Activated T-helper 1 cell treated with anti-CD3 and anti-CD28 coated beads, Interleukin-12 subunit alpha, Interleukin-12 subunit beta, Interleukin-2, Interleukin-4 antibody, amounts not matched to agents 30 ng/mL and 10 ng/mL and 1 ng/mL, durations not matched to agents 14 hours and 24 hours and 36 hours (primary cell): ENCODE measurements at regions not wholly inside any gene's neighbourhood (a gene's known extent, or its start where the extent isn't known, plus 50 kb on each side); places are given as distances from the start of the nearest gene placed in this dataset.

Source experiments
- DNase-seq: peaks from one replicate; pipeline ENCODE4 v3.0.0; 2021; ENCODE audit warnings: low spot score
- H3K27ac Mint-ChIP-seq: one replicate; pipeline ENCODE4 v1.8.0; 2021; ENCODE audit warnings: mild to moderate bottlenecking, mixed read lengths
- H3K27me3 Mint-ChIP-seq: one replicate; pipeline ENCODE4 v1.8.0; 2022; ENCODE audit warnings: mild to moderate bottlenecking, moderate library complexity, mixed read lengths; ENCODE audit not compliant: insufficient read depth
- H3K36me3 Mint-ChIP-seq: one replicate; pipeline ENCODE4 v1.8.0; 2021; ENCODE audit warnings: low read depth, mixed read lengths
- H3K4me1 Mint-ChIP-seq: one replicate; pipeline ENCODE4 v1.8.0; 2021; ENCODE audit warnings: low read depth, mixed read lengths
- H3K4me3 Mint-ChIP-seq: one replicate; pipeline ENCODE4 v1.8.0; 2021; ENCODE audit warnings: mild to moderate bottlenecking, moderate library complexity, mixed read lengths
- H3K9me3 Mint-ChIP-seq: one replicate; pipeline ENCODE4 v1.8.0; 2021; ENCODE audit warnings: mixed read lengths
- intact Hi-C: fragments of 100-400 bp; cut with micrococcal nuclease; formaldehyde crosslinking; loops from one replicate; pipeline ENCODE4 v1.15.1; 2024

DNA sequence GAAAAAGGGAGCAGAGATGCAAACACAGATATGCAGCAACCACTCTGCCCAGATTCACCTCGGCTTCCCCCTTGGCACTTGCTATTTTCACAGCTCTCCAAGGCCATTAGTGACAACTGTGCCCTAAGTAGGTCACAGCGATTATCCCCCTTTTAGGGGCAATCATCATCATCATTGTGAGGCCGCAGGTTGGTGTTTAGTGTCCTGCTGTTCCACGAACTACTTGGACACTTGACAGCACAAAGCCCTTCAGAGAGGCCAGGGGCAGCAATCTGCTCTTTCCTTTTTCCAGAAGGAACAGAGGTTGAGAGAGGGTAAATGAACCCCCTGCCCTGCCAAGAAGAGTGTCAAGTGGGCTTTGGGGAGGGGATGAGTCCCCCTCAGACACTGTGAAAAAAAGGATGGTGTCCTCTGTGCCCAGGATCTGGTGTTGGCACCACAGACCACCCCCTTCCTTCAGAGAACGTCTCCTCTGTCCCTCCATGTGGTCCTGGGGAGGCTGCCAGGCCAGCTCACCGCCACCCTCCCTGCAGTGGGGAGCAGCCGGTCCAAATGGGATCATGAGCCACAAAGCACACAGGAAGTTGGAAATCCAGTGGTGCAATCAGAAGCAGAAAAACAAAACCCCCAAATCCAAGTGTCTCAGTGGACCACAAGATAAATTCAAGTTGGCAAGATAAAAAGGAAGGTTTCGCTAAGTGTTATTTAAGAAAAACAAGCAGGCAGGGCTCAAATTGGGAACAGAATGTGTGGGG is 78.4 kb upstream of the MED9 start:
- peaks cover 4% of the 10 kb centered on the region for H3K27me3 Mint-ChIP-seq
- H3K36me3 Mint-ChIP-seq, result no peaks in the 10 kb centered on the region
- intact Hi-C loops, result no loop called here
- no peak overlapping the region for H3K4me3 Mint-ChIP-seq
- DNase-seq, result no peak
- no peak overlapping the region for H3K27ac Mint-ChIP-seq
- no peaks in the 10 kb centered on the region for H3K4me1 Mint-ChIP-seq
- H3K9me3 Mint-ChIP-seq, result no peaks in the 10 kb centered on the region

DNA sequence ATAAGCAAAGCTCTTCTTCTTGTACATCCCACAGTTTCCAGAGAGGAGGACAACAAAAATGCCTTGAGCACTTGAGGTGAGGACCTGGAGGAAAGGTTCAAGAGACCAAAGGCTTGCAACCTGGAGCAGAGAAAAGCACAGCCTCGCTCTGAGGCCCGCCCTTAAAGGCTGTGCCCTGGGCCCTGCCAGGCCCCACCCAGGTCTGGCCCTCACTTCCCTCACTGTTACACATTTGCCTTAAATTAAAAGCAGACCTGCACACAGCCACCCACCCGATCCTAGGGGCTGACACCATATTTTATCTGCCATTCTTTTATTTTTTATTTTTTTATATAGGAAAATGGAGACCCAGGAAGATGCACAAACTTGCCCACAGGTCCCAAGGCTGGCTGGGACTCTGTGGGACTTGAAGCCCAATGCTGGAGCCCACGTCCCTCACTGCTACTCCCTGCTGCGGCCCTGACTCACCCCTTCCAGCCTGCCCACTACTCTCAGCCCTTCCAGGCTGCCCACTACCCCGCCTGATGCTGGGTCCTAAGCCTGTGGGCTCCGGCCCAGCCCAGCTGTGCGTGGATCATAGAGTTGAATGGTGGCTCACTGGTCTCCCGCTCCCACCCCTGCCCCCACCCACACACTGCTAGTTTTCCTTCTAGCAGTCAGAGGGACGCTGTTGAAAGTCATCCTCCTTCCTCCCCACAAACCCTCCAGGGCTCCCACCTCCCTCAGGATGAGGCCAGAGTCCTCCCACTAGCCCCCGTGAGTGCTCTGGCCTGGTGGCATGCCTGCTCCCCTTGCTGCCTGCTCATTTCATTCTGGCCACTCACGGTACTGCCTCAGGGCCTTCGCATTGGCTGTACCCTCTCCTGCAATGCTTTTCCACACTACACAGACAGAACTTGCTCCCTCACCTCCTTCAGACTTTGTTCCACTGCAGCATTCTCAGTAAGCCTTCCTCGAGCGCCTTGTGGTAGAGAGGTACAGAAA is 77.6 kb upstream of the MED9 start:
- no peak overlapping the region for H3K27ac Mint-ChIP-seq

DNA sequence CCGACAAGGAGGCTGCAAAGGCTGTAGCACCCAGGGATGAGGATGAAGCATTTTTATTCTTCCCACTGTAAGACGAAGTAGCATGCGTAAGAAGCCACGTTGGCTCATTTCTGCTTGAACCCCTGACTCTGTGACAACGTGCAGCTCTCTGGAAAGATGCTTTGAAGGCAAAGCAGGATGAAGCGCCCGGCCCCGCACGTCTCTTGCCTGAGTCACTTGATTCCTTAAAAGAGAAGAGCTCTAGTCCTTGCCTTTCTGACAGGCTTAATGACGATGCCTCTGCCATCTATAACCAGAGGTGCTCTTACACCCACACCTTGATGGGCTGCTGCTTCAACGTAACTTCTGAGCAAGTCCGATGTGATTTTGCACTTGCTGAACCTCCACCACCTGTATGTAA is 76.7 kb upstream of the MED9 start:
- H3K36me3 Mint-ChIP-seq, result no peaks in the 10 kb centered on the region
- no peak overlapping the region for H3K27ac Mint-ChIP-seq
- peaks cover 3% of the 10 kb centered on the region for H3K27me3 Mint-ChIP-seq
- no peaks in the 10 kb centered on the region for H3K9me3 Mint-ChIP-seq
- H3K4me1 Mint-ChIP-seq, result peaks cover 16% of the 10 kb centered on the region
- DNase-seq, result no peak
- intact Hi-C loops, result no loop called here
- H3K4me3 Mint-ChIP-seq, result no peak overlapping the region

More for the DNA sequence above, 77.6 kb upstream of the MED9 start:
- Mint-ChIP-seq H3K36me3 (no peaks in the 10 kb centered on the region), H3K9me3 (no peaks in the 10 kb centered on the region), H3K4me3 (no peak overlapping the region), H3K4me1 (peaks cover 9% of the 10 kb centered on the region), H3K27me3 (peaks cover 3% of the 10 kb centered on the region)
- no peak for DNase-seq
- intact Hi-C loops, result no loop called here

DNA sequence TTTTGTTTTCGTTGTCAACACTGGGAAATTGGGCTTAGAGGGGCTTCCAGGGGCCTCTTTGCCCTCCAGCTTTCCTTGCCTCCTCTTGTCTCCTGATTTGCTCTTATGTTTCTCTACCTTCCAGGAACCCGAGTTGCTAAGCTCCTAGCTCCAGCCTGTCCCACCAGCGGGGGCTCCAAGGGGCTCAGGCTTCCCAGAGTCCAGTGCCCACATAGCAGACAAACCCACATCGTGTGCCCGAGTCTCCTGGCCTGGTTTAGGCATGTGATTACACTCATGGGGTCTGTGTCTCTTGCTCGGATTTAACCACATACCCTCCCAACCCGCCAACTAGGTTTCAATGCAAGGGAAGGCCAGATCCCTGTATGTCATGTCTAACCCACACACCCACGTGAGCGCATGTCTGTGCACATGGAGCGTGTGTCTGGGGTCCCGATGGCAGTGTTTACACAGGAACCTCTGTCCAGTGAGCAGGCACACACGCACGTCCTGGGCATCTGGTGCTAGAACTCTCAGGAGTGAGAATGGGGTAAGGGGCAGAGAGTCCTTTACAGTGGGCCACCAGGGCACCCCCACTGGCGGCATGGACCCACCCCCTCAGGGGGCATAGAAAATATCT is 76.1 kb upstream of the MED9 start:
- no peaks in the 10 kb centered on the region for H3K36me3 Mint-ChIP-seq
- DNase-seq, result no peak
- intact Hi-C loops, result no loop called here
- H3K4me1 Mint-ChIP-seq, result peaks cover 16% of the 10 kb centered on the region
- H3K9me3 Mint-ChIP-seq, result no peaks in the 10 kb centered on the region
- H3K4me3 Mint-ChIP-seq, result no peak overlapping the region
- peaks cover 3% of the 10 kb centered on the region for H3K27me3 Mint-ChIP-seq
- H3K27ac Mint-ChIP-seq, result no peak overlapping the region

DNA sequence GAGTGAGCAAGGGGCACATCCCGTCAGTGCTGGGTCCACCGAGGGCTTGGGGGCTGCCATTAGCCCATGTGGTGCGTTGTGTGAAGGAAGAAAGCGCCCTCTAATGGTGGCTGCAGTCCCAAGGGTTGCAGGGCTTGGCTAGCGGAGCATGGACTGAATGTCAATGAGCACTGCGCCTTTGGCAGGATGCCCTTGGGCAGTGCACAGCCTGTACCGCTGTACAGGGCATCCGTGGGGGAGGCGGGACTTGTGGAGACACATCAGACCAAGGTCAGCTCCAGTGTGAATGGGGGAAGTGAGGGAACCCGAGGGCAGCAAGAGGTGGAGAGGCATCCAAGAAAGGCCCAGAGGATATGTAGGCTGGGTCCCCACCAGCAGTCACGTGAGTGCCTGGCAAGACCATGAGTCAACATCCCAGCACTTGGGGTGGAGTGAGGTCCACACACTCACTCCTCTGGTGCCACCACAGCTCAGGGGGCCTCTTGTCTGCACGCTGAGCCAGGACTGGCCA is 75.5 kb upstream of the MED9 start:
- DNase-seq, result no peak
- intact Hi-C loops, result no loop called here
- no peaks in the 10 kb centered on the region for H3K36me3 Mint-ChIP-seq

DNA sequence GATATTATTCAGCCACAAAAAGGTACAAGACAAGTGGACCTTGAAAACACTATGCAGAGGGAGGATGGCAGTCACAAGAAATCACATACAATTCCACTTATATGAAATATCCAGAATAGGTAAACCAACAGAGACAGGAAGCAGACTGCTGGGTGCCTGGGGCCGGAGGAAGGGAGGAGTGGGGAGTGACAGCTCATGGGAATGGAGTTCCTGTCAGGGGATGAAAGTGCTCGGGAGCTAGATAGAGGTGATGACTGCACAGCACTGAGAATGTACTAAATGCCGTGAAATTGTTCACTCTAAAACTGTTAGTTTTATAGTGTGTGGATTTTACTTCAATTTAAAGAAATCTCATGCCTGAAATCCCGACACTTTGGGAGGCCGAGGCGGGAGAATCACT is 74.2 kb upstream of the MED9 start:
- DNase-seq, result no peak
- Mint-ChIP-seq H3K9me3 (no peaks in the 10 kb centered on the region), H3K36me3 (no peaks in the 10 kb centered on the region), H3K4me1 (peaks cover 16% of the 10 kb centered on the region), H3K27ac (no peak overlapping the region), H3K4me3 (no peak overlapping the region), H3K27me3 (no peaks in the 10 kb centered on the region)
- intact Hi-C loops, result no loop called here

More for the DNA sequence above, 75.5 kb upstream of the MED9 start:
- H3K9me3 Mint-ChIP-seq, result no peaks in the 10 kb centered on the region
- no peak overlapping the region for H3K27ac Mint-ChIP-seq
- H3K4me1 Mint-ChIP-seq, result peaks cover 16% of the 10 kb centered on the region
- no peak overlapping the region for H3K4me3 Mint-ChIP-seq
- no peaks in the 10 kb centered on the region for H3K27me3 Mint-ChIP-seq

DNA sequence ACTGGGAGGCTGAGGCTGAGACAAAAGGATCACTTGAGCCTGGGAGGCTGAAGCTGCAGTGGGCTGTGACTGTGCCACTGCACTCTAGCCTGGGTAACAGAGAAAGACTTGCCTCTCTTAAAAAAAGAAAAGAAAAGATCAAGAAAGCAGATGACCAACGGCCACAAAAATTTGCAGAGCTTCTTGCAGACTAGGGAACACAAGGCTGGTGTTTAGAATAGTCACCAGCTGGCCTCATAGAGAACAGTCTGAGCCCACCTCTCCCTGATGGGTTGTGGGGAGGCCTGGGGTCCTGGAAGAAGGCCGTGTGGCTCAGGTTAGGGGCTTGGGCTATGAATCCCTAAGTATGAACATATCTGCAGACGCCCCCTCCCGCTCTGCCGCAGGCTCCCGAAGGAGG is 73.7 kb upstream of the MED9 start:
- DNase-seq, result no peak
- Mint-ChIP-seq H3K9me3 (no peaks in the 10 kb centered on the region), H3K4me1 (peaks cover 18% of the 10 kb centered on the region), H3K27me3 (no peaks in the 10 kb centered on the region), H3K27ac (no peak overlapping the region), H3K36me3 (no peaks in the 10 kb centered on the region), H3K4me3 (no peak overlapping the region)
- intact Hi-C loops, result no loop called here

DNA sequence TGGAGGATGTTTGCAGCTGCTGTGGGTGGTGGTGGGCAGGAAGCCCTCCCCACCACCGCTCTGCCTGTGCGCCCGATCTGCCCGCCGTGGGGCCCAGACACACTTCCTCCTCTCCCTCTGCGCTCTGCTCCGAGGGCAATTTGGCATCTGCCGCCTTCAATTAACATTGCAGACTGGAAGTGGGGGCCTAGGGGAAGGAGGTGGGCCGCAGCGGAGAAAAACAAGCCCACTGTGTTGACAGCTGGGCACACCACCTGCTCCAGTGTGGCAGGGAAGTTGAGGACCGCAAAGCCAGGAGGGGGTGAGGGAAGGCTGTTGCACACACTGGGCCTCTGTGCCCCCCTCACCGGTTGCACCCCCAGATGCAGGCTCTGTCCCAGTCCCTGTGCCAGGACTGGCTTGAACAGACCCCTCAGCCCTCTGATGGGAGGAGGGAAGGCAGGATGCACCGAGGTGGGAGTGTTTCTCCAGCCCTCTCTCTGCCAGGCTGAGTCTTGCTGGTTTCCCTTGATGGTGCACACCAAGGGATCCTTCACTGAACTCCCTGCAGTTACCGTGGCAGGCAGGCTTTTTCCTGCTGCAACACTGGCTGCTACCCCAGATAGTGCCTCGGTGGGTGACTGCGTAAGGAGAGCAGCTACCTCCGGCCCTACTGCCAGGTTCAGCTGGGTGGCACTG is 72.8 kb upstream of the MED9 start:
- no peak overlapping the region for H3K27ac Mint-ChIP-seq
- no peaks in the 10 kb centered on the region for H3K27me3 Mint-ChIP-seq
- intact Hi-C loops, result no loop called here
- no peak for DNase-seq
- H3K9me3 Mint-ChIP-seq, result no peaks in the 10 kb centered on the region
- peaks cover 28% of the 10 kb centered on the region for H3K4me1 Mint-ChIP-seq
- H3K4me3 Mint-ChIP-seq, result peak overlapping the region; percentile 8
- H3K36me3 Mint-ChIP-seq, result no peaks in the 10 kb centered on the region

DNA sequence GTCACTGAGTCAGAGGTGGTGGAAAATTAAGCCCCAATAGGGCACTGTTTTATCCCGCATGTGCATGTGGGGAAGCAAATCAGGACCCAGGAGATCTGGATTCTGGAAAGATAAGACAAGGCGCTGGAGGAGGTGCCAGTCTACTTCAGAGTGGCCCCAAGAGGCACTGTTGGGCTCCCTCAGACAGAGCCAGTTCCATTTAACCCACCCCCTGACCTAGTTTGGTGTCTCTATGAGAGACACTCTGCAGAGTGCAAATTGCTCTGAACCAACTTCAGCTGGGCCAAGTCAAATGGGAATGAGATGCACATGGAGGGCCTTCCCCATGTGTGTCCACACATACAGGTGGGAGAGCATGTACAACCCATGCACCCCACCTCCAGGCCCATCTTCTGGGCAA is 71.1 kb upstream of the MED9 start:
- no peaks in the 10 kb centered on the region for H3K9me3 Mint-ChIP-seq
- intact Hi-C loops, result no loop called here
- DNase-seq, result no peak
- no peaks in the 10 kb centered on the region for H3K36me3 Mint-ChIP-seq
- H3K27me3 Mint-ChIP-seq, result no peaks in the 10 kb centered on the region
- no peak overlapping the region for H3K27ac Mint-ChIP-seq
- peaks cover 34% of the 10 kb centered on the region for H3K4me1 Mint-ChIP-seq
- no peak overlapping the region for H3K4me3 Mint-ChIP-seq

DNA sequence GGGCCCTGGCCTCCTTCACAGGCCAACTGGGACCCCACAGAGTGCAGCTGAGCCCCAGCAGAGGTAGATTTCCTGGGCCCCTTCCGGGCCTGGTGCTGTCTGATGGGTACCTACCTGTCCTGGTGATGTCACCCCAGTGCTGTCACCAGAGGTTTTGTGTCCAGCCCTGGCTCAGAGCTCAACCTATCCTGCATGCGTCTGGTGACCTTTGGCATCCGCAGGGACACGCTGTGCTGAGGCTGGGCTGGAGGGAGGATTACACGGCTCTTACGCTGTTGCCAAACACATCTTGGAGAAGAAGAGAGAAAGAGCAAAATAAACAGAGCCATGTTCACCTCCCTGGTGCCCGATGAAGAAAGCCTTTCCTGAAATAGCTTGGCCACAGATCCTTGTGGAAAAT is 70.6 kb upstream of the MED9 start:
- intact Hi-C loops, result no loop called here
- Mint-ChIP-seq H3K4me3 (no peak overlapping the region), H3K27ac (no peak overlapping the region), H3K27me3 (no peaks in the 10 kb centered on the region), H3K4me1 (peaks cover 34% of the 10 kb centered on the region), H3K9me3 (no peaks in the 10 kb centered on the region), H3K36me3 (no peaks in the 10 kb centered on the region)
- DNase-seq, result no peak

DNA sequence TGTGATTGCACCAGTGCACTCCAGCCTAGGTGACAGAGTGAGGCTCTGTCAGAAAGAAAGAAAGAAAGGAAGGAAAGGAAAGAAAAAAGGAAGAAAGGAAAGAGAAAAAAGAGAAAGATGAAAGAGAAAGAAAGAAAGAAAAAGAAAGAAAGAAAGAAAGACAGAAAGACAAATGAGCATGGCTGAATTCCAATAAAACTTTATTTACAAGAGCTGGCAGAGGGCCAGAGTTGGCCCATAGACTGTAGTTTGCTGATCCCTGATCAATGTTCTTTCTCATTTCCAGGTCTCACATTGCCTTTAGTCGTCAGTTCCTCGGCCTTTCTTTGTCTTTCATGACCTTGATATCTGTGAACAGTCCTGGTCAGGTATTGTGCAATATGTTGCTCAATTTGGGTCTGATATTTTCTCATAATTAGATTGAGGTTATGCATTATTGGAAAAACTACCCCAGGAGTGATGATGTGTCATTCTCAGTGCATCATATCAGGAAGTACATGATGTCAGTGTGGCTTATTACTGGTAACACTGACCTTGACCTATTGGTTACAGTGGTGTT is 68.5 kb upstream of the MED9 start:
- H3K4me1 Mint-ChIP-seq, result peaks cover 34% of the 10 kb centered on the region
- no peak for DNase-seq
- intact Hi-C loops, result no loop called here
- H3K4me3 Mint-ChIP-seq, result no peak overlapping the region
- H3K27ac Mint-ChIP-seq, result peak overlapping the region; percentile 55
- H3K36me3 Mint-ChIP-seq, result no peaks in the 10 kb centered on the region
- no peaks in the 10 kb centered on the region for H3K9me3 Mint-ChIP-seq
- no peaks in the 10 kb centered on the region for H3K27me3 Mint-ChIP-seq

DNA sequence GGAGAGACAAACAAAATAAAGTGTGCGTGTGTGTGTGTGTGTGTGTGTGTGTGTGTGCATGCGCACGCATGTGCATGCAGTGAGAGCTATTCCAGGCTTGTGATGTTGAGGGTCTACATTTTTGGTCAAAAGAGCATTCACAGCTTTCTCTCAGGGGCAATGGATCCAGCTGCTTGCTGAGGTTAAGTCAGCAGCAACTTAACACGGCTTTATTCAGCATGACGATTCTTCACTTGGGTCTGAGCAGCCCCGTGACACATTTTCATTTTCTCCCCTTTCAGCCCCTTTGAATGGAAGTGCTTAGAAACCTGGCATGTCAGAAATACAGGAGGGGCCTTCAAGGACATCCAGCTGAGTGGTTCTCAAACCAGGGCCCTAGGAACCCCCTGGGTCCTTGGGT is 66.4 kb upstream of the MED9 start:
- H3K36me3 Mint-ChIP-seq, result no peaks in the 10 kb centered on the region

More for the DNA sequence above, 66.4 kb upstream of the MED9 start:
- H3K27ac Mint-ChIP-seq, result no peak overlapping the region
- no peak overlapping the region for H3K4me3 Mint-ChIP-seq
- H3K9me3 Mint-ChIP-seq, result no peaks in the 10 kb centered on the region
- peaks cover 23% of the 10 kb centered on the region for H3K4me1 Mint-ChIP-seq
- H3K27me3 Mint-ChIP-seq, result no peaks in the 10 kb centered on the region
- no peak for DNase-seq
- intact Hi-C loops, result no loop called here
